ENCODE measurements at regions not wholly inside any gene's neighbourhood (a gene's known extent, or its start where the extent isn't known, plus 50 kb on each side); places are given as distances from the start of the nearest gene placed in this dataset.

GRCh38 chr18:39825485-39826150 is 2129.4 kb upstream of the PIK3C3 start:
- DNase-seq, result no peak

GRCh38 chr18:39806525-39806924 is 2148.5 kb upstream of the PIK3C3 start:
- DNase-seq, result no peak

GRCh38 chr18:39805218-39805617 is 2149.8 kb upstream of the PIK3C3 start:
- DNase-seq, result no peak

GRCh38 chr18:39802648-39803229 is 2152.3 kb upstream of the PIK3C3 start:
- no peak for DNase-seq

GRCh38 chr18:39801848-39802247 is 2153.2 kb upstream of the PIK3C3 start:
- no peak for DNase-seq

GRCh38 chr18:39801010-39801409 is 2154.0 kb upstream of the PIK3C3 start:
- DNase-seq, result no peak

- DNase-seq, result no peak
Measured at GRCh38 chr18:39799006-39799405, 2156.0 kb upstream of the PIK3C3 start.

GRCh38 chr18:39796393-39796792 is 2158.6 kb upstream of the PIK3C3 start:
- DNase-seq, result no peak

GRCh38 chr18:39795350-39795749 is 2159.7 kb upstream of the PIK3C3 start:
- no peak for DNase-seq

- no peak for DNase-seq
Measured at GRCh38 chr18:39793609-39794008, 2161.4 kb upstream of the PIK3C3 start.

- DNase-seq, result no peak
Measured at GRCh38 chr18:39788383-39788782, 2166.7 kb upstream of the PIK3C3 start.

GRCh38 chr18:39786477-39786876 is 2168.6 kb upstream of the PIK3C3 start:
- DNase-seq, result no peak

GRCh38 chr18:39784541-39784940 is 2170.5 kb upstream of the PIK3C3 start:
- DNase-seq, result no peak

GRCh38 chr18:39781565-39781964 is 2173.5 kb upstream of the PIK3C3 start:
- DNase-seq, result no peak

GRCh38 chr18:39780774-39781173 is 2174.3 kb upstream of the PIK3C3 start:
- DNase-seq, result no peak

- DNase-seq, result no peak
Measured at GRCh38 chr18:39779926-39780325, 2175.1 kb upstream of the PIK3C3 start.

- DNase-seq, result no peak
Measured at GRCh38 chr18:39776766-39777165, 2178.3 kb upstream of the PIK3C3 start.

- DNase-seq, result no peak
Measured at GRCh38 chr18:39774957-39775598, 2180.0 kb upstream of the PIK3C3 start.

GRCh38 chr18:39773646-39774045 is 2181.4 kb upstream of the PIK3C3 start:
- no peak for DNase-seq

GRCh38 chr18:39772155-39772919 is 2182.7 kb upstream of the PIK3C3 start:
- no peak for DNase-seq

GRCh38 chr18:39770399-39770798 is 2184.6 kb upstream of the PIK3C3 start:
- no peak for DNase-seq

GRCh38 chr18:39764873-39765272 is 2190.2 kb upstream of the PIK3C3 start:
- no peak for DNase-seq

GRCh38 chr18:39761273-39761672 is 2193.8 kb upstream of the PIK3C3 start:
- DNase-seq, result no peak

GRCh38 chr18:39759926-39760325 is 2194.3 kb upstream of the CELF4 start:
- no peak for DNase-seq

Measured in NCI-H1048 (cell line).